ENCODE measurements at regions not wholly inside any gene's neighbourhood (a gene's known extent, or its start where the extent isn't known, plus 50 kb on each side); places are given as distances from the start of the nearest gene placed in this dataset.

DNA sequence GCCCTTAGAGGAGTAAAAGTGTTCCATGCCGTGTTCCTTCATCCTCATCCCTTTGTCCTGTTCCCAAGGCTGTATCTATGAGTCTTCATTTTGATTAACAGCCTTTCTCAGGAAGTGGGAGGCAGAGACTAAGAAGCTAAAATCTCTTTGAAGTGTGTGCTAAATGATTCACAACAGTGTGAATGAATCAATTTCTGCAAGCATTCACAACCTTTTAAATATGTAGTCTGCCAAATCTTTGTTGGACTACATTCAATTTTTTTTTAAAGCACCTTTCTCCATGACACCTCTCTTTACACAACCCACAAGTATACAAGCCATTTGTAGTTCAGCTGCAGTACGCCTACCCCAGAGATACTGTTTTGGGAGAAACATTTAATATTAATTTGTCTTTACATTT, 408.6 kb upstream of the FANCL start:
- Mint-ChIP-seq H3K4me3 (no peak overlapping the region), H3K27me3 (ENCODE audit: low read depth) (no peaks in the 10 kb centered on the region), H3K9me3 (no peaks in the 10 kb centered on the region), H3K36me3 (ENCODE audit: insufficient read depth) (no peaks in the 10 kb centered on the region), H3K4me1 (ENCODE audit: low read depth) (no peaks in the 10 kb centered on the region)
- DNase-seq (no peak), ATAC-seq (no peak)

DNA sequence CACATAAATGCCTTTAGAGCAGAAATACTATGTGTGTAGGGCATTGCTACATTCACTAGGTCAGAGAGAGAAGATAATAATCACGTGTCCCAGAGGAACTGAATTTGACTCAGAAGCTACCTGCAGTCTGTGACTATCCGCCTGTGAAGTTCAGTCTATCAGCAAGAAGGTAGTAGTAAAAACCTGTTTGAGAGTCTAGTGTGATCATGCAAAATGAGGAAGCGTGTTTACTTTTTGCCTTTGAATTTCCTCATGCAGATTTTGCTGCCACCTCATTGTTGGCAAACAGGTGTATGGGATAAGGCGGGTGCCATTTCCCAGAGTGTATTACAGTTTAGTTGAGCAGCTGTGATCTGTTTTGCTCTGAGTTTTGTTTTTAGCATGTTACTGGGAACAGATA, 403.9 kb upstream of the FANCL start:
- DNase-seq, result no peak
- Mint-ChIP-seq H3K27me3 (ENCODE audit: low read depth) (no peaks in the 10 kb centered on the region), H3K4me1 (ENCODE audit: low read depth) (no peaks in the 10 kb centered on the region), H3K36me3 (ENCODE audit: insufficient read depth) (no peaks in the 10 kb centered on the region), H3K9me3 (no peaks in the 10 kb centered on the region), H3K4me3 (no peak overlapping the region)
- no peak for ATAC-seq

DNA sequence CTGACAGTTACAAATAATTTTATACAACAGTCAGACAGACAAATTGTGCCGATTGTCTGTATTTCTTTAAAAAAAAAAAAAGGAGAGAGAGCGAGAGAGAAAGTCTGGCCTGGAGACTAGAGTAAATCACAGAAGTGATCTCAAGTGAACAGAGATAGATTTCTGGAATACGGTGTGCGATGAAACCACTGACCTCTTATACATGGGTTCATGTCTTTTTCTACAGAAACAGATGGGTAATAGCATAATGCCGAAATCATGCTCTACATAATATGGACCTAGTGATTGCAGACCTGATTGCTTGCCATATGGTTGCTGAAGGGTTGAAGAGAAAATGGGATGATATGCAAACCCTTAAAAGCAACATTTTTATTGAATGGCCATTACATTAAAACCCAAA, 403.3 kb upstream of the FANCL start:
- no peak overlapping the region for H3K4me3 Mint-ChIP-seq
- DNase-seq (no peak), ATAC-seq (no peak)
- no peaks in the 10 kb centered on the region for H3K36me3 Mint-ChIP-seq (ENCODE audit: insufficient read depth)
- H3K9me3 Mint-ChIP-seq, result no peaks in the 10 kb centered on the region
- H3K4me1 Mint-ChIP-seq (ENCODE audit: low read depth), result no peaks in the 10 kb centered on the region
- H3K27me3 Mint-ChIP-seq (ENCODE audit: low read depth), result no peaks in the 10 kb centered on the region

DNA sequence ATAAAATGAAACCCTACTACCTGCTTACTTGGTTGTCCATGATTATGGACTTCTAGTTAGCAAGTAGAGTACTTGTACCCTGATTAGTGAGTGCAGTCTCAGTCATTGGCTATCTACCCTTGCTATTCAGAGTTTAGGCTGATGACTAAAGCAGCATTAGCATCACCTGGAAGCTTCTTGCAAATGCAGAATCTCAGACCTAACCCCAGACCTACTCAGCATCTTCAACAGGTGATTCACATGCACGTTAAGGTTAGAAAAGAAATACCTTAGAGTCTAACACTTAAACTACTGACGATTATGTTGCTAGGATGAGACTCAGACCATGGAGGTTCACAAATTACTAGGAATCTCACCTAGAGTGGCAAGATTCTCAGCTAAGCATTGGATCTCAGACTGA, 399.9 kb upstream of the FANCL start:
- H3K4me3 Mint-ChIP-seq, result no peak overlapping the region
- no peaks in the 10 kb centered on the region for H3K9me3 Mint-ChIP-seq
- H3K4me1 Mint-ChIP-seq (ENCODE audit: low read depth), result no peaks in the 10 kb centered on the region
- ATAC-seq, result no peak
- H3K27me3 Mint-ChIP-seq (ENCODE audit: low read depth), result no peaks in the 10 kb centered on the region
- H3K36me3 Mint-ChIP-seq (ENCODE audit: insufficient read depth), result no peaks in the 10 kb centered on the region
- no peak for DNase-seq

DNA sequence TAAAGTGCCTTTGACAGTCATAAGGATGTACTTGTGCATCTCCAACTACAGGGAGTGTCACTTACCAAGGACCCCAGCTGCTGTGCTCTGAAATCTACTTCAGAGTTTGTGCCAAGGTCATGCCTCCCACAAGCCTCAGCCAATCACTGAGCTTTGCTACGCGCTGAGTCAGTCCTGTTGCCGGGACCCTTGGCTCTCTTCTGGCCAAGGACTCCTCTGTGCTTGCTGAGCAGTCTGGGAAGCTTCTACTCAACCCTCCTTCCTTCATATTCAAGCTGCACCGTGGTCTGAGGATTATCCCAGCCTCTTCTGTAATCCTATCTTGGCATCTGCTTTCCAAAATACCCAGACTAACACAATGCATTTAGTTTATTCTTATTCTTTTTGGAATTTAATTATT, 398.9 kb upstream of the FANCL start:
- Mint-ChIP-seq H3K9me3 (no peaks in the 10 kb centered on the region), H3K27me3 (ENCODE audit: low read depth) (no peaks in the 10 kb centered on the region), H3K4me3 (no peak overlapping the region), H3K4me1 (ENCODE audit: low read depth) (no peaks in the 10 kb centered on the region), H3K36me3 (ENCODE audit: insufficient read depth) (no peaks in the 10 kb centered on the region)
- DNase-seq (no peak), ATAC-seq (no peak)

DNA sequence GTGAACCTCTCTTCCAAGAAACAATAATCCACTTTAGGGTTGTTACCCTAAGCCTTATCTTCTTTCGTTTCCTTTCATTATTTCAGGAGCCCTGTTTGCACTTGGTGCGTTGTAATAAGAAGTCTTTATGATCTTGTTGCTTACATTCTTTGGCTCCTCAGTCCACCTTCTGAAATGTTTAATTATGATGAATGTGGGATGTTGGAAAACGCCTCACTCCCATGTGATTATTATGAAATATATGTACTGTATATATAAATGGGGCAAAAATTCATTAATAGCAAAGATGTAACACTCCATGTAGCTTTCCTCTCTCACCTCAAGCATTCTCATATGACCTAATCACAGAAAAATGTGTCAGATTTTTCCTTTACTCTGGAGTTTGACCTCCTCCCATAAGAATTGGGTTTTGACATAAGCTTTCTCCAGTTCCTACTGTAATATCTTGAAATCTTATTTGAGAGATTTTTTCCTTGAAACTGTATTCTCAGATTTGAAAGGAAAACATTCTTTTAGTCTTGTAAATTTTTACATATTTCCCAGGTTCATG, 397.2 kb upstream of the FANCL start:
- H3K27me3 Mint-ChIP-seq (ENCODE audit: low read depth), result no peaks in the 10 kb centered on the region

DNA sequence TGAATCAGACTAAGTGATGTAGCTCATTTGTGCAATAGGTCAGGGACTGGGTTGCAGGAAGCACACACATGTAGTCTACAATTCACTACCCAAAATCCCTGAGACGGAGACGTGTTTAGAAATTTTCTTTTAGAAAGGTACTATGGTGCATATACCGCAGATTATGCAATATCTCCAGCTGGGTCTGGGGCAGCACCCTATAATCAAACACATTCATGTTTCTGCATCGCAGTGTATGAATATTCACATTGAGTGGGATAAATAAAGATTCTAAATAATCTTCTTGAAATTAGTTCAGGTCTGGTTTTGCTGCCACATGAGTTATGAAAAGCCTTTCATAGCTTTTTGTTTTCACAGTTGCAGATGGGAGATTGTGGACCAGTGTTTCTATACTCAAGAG, 395.7 kb upstream of the FANCL start:
- Mint-ChIP-seq H3K4me1 (ENCODE audit: low read depth) (no peaks in the 10 kb centered on the region), H3K9me3 (no peaks in the 10 kb centered on the region), H3K36me3 (ENCODE audit: insufficient read depth) (no peaks in the 10 kb centered on the region), H3K4me3 (no peak overlapping the region), H3K27me3 (ENCODE audit: low read depth) (no peaks in the 10 kb centered on the region)
- ATAC-seq, result no peak
- DNase-seq, result no peak

More for the DNA sequence above, 397.2 kb upstream of the FANCL start:
- DNase-seq (no peak), ATAC-seq (no peak)
- Mint-ChIP-seq H3K4me3 (no peak overlapping the region), H3K9me3 (no peaks in the 10 kb centered on the region), H3K36me3 (ENCODE audit: insufficient read depth) (no peaks in the 10 kb centered on the region), H3K4me1 (ENCODE audit: low read depth) (no peaks in the 10 kb centered on the region)

DNA sequence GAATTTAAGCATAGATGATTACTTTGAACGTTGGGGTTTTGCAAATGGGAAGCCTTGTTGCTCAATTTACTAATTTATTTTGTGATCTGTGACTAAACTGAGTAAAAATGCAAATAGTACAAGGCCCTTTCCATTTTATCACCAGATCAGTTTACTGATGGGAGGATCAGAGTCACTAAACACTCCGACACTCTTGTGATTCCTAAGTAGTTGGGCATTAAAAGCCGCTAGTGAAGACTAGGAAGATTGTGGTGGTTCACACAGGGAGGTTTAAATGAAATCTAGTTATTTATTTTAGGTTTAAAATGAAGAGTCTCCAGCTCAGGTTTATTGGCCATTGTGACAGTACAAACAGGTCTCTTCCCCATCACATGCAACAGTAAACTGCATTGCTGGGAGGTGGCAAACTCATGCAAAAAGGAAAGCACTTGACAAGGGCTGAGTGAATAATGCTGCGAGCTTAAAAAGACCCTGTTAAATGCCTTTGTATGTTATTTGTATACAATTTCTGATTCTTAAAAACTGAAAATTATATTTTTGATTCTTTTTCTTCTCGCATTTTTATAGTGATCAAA, 394.8 kb upstream of the FANCL start:
- Mint-ChIP-seq H3K27me3 (ENCODE audit: low read depth) (no peaks in the 10 kb centered on the region), H3K9me3 (no peaks in the 10 kb centered on the region), H3K4me1 (ENCODE audit: low read depth) (no peaks in the 10 kb centered on the region), H3K4me3 (no peak overlapping the region), H3K36me3 (ENCODE audit: insufficient read depth) (no peaks in the 10 kb centered on the region)
- no peak for DNase-seq
- ATAC-seq, result no peak

DNA sequence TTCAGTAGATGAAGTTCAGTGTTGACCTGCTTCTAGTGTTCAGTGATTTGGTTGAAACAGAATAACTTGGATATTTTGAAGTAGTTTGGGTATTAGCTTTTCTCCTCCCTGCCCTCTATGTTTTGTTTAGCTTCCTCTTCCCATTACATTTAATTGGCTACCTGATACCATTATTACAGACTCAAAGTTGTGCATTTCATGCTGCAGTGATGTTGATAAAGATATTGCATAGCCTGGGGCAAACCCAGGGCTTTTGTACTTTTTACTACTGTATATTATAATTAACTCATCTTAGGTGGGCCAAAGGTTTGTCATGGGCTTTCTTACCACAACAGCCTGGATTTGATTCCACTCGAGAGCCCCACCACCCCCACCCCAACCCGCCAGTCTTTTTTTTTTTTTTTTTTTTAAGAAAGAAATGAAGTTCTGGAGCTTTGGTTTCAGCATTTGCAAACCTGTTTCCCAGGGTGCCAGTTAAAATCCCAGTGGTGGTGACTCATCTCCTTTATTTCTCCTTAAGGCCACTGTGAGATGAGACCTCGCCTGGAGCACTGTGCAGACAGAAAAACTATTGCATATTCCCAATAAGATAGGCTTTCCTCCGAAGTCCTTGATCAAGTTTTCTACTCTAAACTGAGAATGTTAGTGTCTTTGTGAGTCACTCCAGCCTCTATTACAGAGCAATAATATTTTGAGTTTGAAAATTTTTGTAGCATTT, 393.7 kb upstream of the FANCL start:
- Mint-ChIP-seq H3K4me3 (no peak overlapping the region), H3K27me3 (ENCODE audit: low read depth) (no peaks in the 10 kb centered on the region), H3K9me3 (no peaks in the 10 kb centered on the region), H3K36me3 (ENCODE audit: insufficient read depth) (no peaks in the 10 kb centered on the region), H3K4me1 (ENCODE audit: low read depth) (no peaks in the 10 kb centered on the region)
- no peak for DNase-seq
- ATAC-seq, result no peak

DNA sequence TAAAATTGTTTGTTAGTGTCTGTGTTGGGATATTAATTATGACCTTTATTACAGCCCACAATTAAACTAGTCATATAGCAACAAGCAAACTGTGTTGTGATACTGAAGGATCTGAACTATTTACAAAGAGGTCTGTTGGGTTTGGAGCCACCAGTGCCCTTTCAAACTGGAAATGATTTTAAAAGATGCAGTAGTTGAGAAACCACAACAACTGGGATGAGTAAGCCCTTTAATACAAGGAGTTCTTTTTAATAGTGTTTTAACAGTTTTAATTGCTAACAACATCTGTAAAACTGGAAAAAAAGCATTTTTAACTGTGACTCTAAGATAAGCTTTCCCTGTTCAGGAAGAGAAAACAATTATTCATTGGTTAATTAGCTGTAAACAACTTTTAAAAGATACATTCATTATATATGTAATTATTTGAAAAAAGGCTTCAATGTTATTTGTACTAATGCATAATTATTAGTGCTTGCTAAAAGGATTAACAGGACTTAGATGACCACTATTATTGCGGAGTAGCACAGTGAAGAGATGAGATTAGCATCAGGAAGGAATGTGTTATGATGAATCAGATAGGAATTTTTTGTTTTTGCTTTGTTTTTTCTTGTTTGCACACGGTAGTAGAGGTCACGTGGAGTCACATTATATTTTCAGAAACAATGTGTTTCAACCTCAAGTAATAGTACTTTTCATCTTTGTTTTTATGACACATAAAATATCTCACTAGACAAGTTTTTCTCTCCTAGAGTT, 392.7 kb upstream of the FANCL start:
- DNase-seq, result no peak
- Mint-ChIP-seq H3K4me1 (ENCODE audit: low read depth) (no peaks in the 10 kb centered on the region), H3K9me3 (no peaks in the 10 kb centered on the region)

DNA sequence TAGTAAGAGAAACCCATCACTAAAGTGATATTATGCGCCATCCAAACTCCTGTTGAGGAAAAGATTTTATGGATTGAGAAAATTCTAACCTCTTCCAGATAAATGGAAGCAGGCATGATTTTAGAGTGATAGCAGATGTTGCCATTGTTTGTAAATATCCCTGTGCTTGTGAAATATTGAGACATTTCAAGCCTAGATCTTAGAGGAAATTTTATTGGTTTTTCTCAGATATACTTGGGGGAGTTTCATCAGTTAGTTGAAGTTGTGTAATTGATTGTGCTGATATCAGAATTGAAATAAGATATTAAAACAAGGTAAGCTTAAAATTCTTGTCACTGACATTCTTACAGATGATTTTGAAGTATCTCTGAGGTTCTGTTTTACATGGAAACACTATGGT, 390.9 kb upstream of the FANCL start:
- DNase-seq (no peak), ATAC-seq (no peak)
- Mint-ChIP-seq H3K9me3 (no peaks in the 10 kb centered on the region), H3K4me3 (no peak overlapping the region), H3K4me1 (ENCODE audit: low read depth) (no peaks in the 10 kb centered on the region), H3K36me3 (ENCODE audit: insufficient read depth) (no peaks in the 10 kb centered on the region), H3K27me3 (ENCODE audit: low read depth) (no peaks in the 10 kb centered on the region)

More for the DNA sequence above, 392.7 kb upstream of the FANCL start:
- Mint-ChIP-seq H3K4me3 (no peak overlapping the region), H3K27me3 (ENCODE audit: low read depth) (no peaks in the 10 kb centered on the region), H3K36me3 (ENCODE audit: insufficient read depth) (no peaks in the 10 kb centered on the region)
- ATAC-seq, result no peak

DNA sequence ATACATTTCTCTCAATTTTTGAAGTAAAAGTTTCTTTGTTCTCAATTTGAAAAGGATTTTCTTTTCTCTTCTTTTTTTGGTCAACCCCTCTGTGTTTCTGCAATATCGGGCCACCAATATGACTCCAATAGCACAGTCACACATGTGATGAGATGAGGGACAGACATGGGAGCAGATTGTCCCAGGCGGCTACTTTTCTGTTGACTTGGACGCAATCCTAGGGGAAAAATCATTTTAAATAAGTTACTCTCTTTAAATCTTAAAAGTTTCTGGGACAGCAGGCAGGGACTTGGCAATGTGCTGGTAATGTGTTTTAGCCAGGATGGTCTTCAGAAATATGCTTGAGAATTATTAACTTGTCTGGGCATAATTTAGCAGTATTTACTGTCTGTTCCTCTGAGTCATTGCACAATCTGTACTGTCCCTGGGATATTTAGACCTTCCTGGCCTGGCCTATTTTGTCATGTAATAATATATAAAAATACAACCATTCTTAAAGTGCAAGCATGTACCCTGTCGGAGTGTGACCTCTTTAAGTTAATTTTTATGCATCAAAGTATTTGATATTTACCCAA, 388.5 kb upstream of the FANCL start:
- Mint-ChIP-seq H3K4me1 (ENCODE audit: low read depth) (no peaks in the 10 kb centered on the region), H3K4me3 (no peak overlapping the region), H3K9me3 (no peaks in the 10 kb centered on the region), H3K36me3 (ENCODE audit: insufficient read depth) (no peaks in the 10 kb centered on the region), H3K27me3 (ENCODE audit: low read depth) (no peaks in the 10 kb centered on the region)
- no peak for DNase-seq
- ATAC-seq, result no peak

DNA sequence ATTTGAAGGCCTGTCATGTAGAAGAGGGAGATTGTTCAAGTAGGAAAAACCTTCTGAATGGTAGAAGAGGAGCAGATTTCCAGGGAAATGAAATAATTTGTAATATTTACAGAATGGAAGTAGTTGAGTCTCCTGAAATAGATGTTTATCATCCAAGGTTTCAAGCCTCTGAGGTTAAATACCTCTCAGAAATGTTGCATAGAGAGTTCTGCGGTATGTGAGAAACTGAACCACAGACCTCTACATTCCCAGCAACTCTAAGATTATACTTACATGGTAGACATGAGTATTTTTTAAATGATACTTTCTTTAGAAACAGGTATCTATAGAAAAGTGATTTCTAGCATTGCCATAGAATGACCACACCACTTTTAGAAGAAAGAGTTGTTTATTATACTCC, 379.8 kb upstream of the FANCL start:
- H3K9me3 Mint-ChIP-seq, result peaks cover 3% of the 10 kb centered on the region
- DNase-seq, result no peak
- no peaks in the 10 kb centered on the region for H3K4me1 Mint-ChIP-seq (ENCODE audit: low read depth)
- H3K4me3 Mint-ChIP-seq, result no peak overlapping the region
- H3K36me3 Mint-ChIP-seq (ENCODE audit: insufficient read depth), result no peaks in the 10 kb centered on the region
- H3K27me3 Mint-ChIP-seq (ENCODE audit: low read depth), result no peaks in the 10 kb centered on the region
- no peak for ATAC-seq

DNA sequence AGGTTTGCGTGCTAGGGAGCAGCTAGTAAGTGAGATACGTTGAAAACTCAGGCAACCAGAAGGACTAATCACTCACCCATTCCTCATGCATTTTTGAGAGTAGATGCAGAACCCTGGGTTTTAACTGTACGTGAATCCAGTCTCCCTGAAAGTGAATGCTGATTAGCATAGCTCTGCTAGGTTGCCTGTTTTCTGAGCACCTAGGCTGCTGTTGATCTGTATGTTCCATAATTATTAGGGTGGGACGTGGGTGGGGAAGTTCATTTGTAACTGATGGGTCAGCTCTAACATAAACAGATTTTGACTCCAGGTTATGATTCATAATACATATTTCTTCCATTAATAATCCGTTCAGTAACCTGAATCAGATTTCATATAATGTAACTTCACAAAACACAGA, 379.0 kb upstream of the FANCL start:
- DNase-seq, result no peak
- Mint-ChIP-seq H3K9me3 (peaks cover 3% of the 10 kb centered on the region), H3K4me1 (ENCODE audit: low read depth) (no peaks in the 10 kb centered on the region), H3K36me3 (ENCODE audit: insufficient read depth) (no peaks in the 10 kb centered on the region), H3K4me3 (no peak overlapping the region), H3K27me3 (ENCODE audit: low read depth) (no peaks in the 10 kb centered on the region)
- ATAC-seq, result no peak

Data from activated T-cell treated with anti-CD3 and anti-CD28 coated beads, Interleukin-2, amount 50 U/mL, for 4 hours (primary cell).